ENCODE measurements at regions not wholly inside any gene's neighbourhood (a gene's known extent, or its start where the extent isn't known, plus 50 kb on each side); places are given as distances from the start of the nearest gene placed in this dataset.

GRCh38 chr10:43982250-43982649, 333.6 kb upstream of the ZNF32 start:
- Histone ChIP-seq H3K27me3 (ENCODE audit: insufficient read depth, low read length) (no peaks in the 10 kb centered on the region), H3K4me3 (ENCODE audit: low read depth, low read length) (no peak overlapping the region), H3K36me3 (ENCODE audit: insufficient read depth, low read length) (no peaks in the 10 kb centered on the region), H2AFZ (ENCODE audit: low read length, unreplicated experiment) (no peak overlapping the region), H3K4me1 (ENCODE audit: control insufficient read depth, insufficient read depth, low read length, unreplicated experiment) (peaks cover 8% of the 10 kb centered on the region), H3K27ac (ENCODE audit: low read depth, low read length) (no peak overlapping the region), H3K79me2 (ENCODE audit: control insufficient read depth, insufficient read depth, low read length, unreplicated experiment) (no peaks in the 10 kb centered on the region)

DNA sequence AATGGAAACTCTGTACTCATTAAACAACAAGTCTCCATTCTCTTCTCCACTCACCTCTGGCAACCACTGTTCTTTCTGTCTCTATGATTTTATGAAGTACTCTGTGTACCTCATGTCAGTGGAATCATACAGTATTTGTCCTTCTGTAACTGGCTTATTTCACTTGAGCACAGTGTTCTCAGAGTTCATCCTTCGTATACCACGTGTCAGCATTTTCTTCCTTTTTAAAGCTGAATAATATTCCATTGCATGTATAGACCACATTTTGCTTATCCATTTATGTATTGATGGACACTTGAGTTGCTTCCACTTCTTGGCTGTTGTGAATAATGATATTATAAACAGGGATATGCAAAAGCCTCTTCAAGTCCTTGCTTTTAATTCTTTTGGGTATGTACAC, 333.0 kb upstream of the ZNF32 start:
- Histone ChIP-seq H3K27me3 (ENCODE audit: insufficient read depth, low read length) (no peaks in the 10 kb centered on the region), H2AFZ (ENCODE audit: low read length, unreplicated experiment) (no peak overlapping the region), H3K79me2 (ENCODE audit: control insufficient read depth, insufficient read depth, low read length, unreplicated experiment) (no peaks in the 10 kb centered on the region), H3K27ac (ENCODE audit: low read depth, low read length) (peak overlapping the region; percentile 6; the same call in 1 of the 2 replicates), H3K4me3 (ENCODE audit: low read depth, low read length) (no peak overlapping the region), H3K36me3 (ENCODE audit: insufficient read depth, low read length) (no peaks in the 10 kb centered on the region), H3K4me1 (ENCODE audit: control insufficient read depth, insufficient read depth, low read length, unreplicated experiment) (peaks cover 8% of the 10 kb centered on the region)

- peak overlapping the region; percentile 6; the same call in 1 of the 2 replicates for H3K27ac ChIP-seq (ENCODE audit: low read depth, low read length)
- H3K27me3 ChIP-seq (ENCODE audit: insufficient read depth, low read length) = no peaks in the 10 kb centered on the region
- H3K36me3 ChIP-seq (ENCODE audit: insufficient read depth, low read length) = no peaks in the 10 kb centered on the region
- peaks cover 8% of the 10 kb centered on the region for H3K4me1 ChIP-seq (ENCODE audit: control insufficient read depth, insufficient read depth, low read length, unreplicated experiment)
- H3K79me2 ChIP-seq (ENCODE audit: control insufficient read depth, insufficient read depth, low read length, unreplicated experiment) = no peaks in the 10 kb centered on the region
- no peak overlapping the region for H2AFZ ChIP-seq (ENCODE audit: low read length, unreplicated experiment)
- no peak overlapping the region for H3K4me3 ChIP-seq (ENCODE audit: low read depth, low read length)
These were observed 332.6 kb upstream of the ZNF32 start for GRCh38 chr10:43981232-43981631.

GRCh38 chr10:43980715-43981114, 332.0 kb upstream of the ZNF32 start:
- Histone ChIP-seq H2AFZ (ENCODE audit: low read length, unreplicated experiment) (no peak overlapping the region), H3K4me1 (ENCODE audit: control insufficient read depth, insufficient read depth, low read length, unreplicated experiment) (peaks cover 8% of the 10 kb centered on the region), H3K36me3 (ENCODE audit: insufficient read depth, low read length) (no peaks in the 10 kb centered on the region), H3K4me3 (ENCODE audit: low read depth, low read length) (no peak overlapping the region), H3K79me2 (ENCODE audit: control insufficient read depth, insufficient read depth, low read length, unreplicated experiment) (no peaks in the 10 kb centered on the region), H3K27me3 (ENCODE audit: insufficient read depth, low read length) (no peaks in the 10 kb centered on the region), H3K27ac (ENCODE audit: low read depth, low read length) (no peak overlapping the region)

GRCh38 chr10:43980313-43980712, 331.6 kb upstream of the ZNF32 start:
- Histone ChIP-seq H2AFZ (ENCODE audit: low read length, unreplicated experiment) (no peak overlapping the region), H3K36me3 (ENCODE audit: insufficient read depth, low read length) (no peaks in the 10 kb centered on the region), H3K4me1 (ENCODE audit: control insufficient read depth, insufficient read depth, low read length, unreplicated experiment) (peaks cover 8% of the 10 kb centered on the region), H3K4me3 (ENCODE audit: low read depth, low read length) (no peak overlapping the region), H3K79me2 (ENCODE audit: control insufficient read depth, insufficient read depth, low read length, unreplicated experiment) (no peaks in the 10 kb centered on the region), H3K27me3 (ENCODE audit: insufficient read depth, low read length) (no peaks in the 10 kb centered on the region), H3K27ac (ENCODE audit: low read depth, low read length) (no peak overlapping the region)

- H3K27me3 ChIP-seq (ENCODE audit: insufficient read depth, low read length) = no peaks in the 10 kb centered on the region
- H2AFZ ChIP-seq (ENCODE audit: low read length, unreplicated experiment) = no peak overlapping the region
- H3K4me3 ChIP-seq (ENCODE audit: low read depth, low read length) = no peak overlapping the region
- H3K4me1 ChIP-seq (ENCODE audit: control insufficient read depth, insufficient read depth, low read length, unreplicated experiment) = peaks cover 8% of the 10 kb centered on the region
- H3K79me2 ChIP-seq (ENCODE audit: control insufficient read depth, insufficient read depth, low read length, unreplicated experiment) = no peaks in the 10 kb centered on the region
- no peak overlapping the region for H3K27ac ChIP-seq (ENCODE audit: low read depth, low read length)
- H3K36me3 ChIP-seq (ENCODE audit: insufficient read depth, low read length) = no peaks in the 10 kb centered on the region
These were observed 330.9 kb upstream of the ZNF32 start for GRCh38 chr10:43979551-43979950.

DNA sequence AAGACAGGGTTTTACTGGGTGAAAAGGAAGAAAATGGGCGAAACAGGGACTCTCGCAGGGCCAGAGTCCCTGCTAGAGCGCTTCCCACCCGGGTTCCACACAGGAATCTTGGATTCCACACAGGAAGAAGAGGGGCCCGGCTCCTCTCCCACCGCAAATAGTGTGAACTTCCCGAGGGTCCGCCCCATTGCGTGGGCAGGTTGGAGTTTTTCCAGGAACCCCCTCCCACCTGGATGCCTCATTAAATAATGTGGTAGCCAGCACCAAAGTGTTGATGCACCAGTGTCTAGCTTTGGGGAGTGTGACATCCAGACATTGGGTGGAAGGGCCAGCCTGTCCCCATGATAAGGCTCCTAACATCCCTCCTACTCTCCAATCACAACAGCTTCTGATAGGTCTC, 330.3 kb upstream of the ZNF32 start:
- Histone ChIP-seq H3K4me3 (ENCODE audit: low read depth, low read length) (no peak overlapping the region), H3K36me3 (ENCODE audit: insufficient read depth, low read length) (no peaks in the 10 kb centered on the region), H3K27ac (ENCODE audit: low read depth, low read length) (no peak overlapping the region), H2AFZ (ENCODE audit: low read length, unreplicated experiment) (no peak overlapping the region), H3K4me1 (ENCODE audit: control insufficient read depth, insufficient read depth, low read length, unreplicated experiment) (peaks cover 8% of the 10 kb centered on the region), H3K27me3 (ENCODE audit: insufficient read depth, low read length) (no peaks in the 10 kb centered on the region), H3K79me2 (ENCODE audit: control insufficient read depth, insufficient read depth, low read length, unreplicated experiment) (no peaks in the 10 kb centered on the region)

- no peak overlapping the region for H3K27ac ChIP-seq (ENCODE audit: low read depth, low read length)
- H3K4me1 ChIP-seq (ENCODE audit: control insufficient read depth, insufficient read depth, low read length, unreplicated experiment) = peaks cover 8% of the 10 kb centered on the region
- H3K27me3 ChIP-seq (ENCODE audit: insufficient read depth, low read length) = no peaks in the 10 kb centered on the region
- H3K36me3 ChIP-seq (ENCODE audit: insufficient read depth, low read length) = no peaks in the 10 kb centered on the region
- no peak overlapping the region for H3K4me3 ChIP-seq (ENCODE audit: low read depth, low read length)
- no peak overlapping the region for H2AFZ ChIP-seq (ENCODE audit: low read length, unreplicated experiment)
- no peaks in the 10 kb centered on the region for H3K79me2 ChIP-seq (ENCODE audit: control insufficient read depth, insufficient read depth, low read length, unreplicated experiment)
These were observed 329.4 kb upstream of the ZNF32 start for GRCh38 chr10:43978091-43978490.

DNA sequence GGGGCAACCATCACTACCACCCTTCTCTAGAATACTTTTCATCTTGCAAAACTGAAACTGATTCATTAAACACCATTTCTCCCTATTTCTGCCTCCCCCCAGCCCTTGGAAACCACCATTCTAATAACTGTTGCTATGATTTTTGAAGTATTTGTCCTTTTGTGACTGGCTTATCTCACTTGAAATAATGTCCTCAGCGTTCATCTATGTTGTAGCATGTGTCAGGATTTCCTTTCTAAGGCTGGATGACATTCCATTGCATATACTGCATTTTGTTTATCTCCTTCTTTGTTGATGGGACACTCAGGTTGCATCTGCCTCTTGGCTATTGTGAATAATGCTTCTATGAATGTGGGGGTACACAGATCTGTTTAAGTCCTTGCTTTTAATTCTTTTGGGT, 327.6 kb upstream of the ZNF32 start:
- Histone ChIP-seq H3K4me3 (ENCODE audit: low read depth, low read length) (no peak overlapping the region), H3K27me3 (ENCODE audit: insufficient read depth, low read length) (no peaks in the 10 kb centered on the region), H2AFZ (ENCODE audit: low read length, unreplicated experiment) (no peak overlapping the region)

GRCh38 chr10:43973801-43974200, 325.1 kb upstream of the ZNF32 start:
- no peak overlapping the region for H3K27ac ChIP-seq (ENCODE audit: low read depth, low read length)
- H3K4me3 ChIP-seq (ENCODE audit: low read depth, low read length) = no peak overlapping the region
- H2AFZ ChIP-seq (ENCODE audit: low read length, unreplicated experiment) = no peak overlapping the region
- H3K36me3 ChIP-seq (ENCODE audit: insufficient read depth, low read length) = no peaks in the 10 kb centered on the region
- H3K79me2 ChIP-seq (ENCODE audit: control insufficient read depth, insufficient read depth, low read length, unreplicated experiment) = no peaks in the 10 kb centered on the region
- no peaks in the 10 kb centered on the region for H3K4me1 ChIP-seq (ENCODE audit: control insufficient read depth, insufficient read depth, low read length, unreplicated experiment)
- no peaks in the 10 kb centered on the region for H3K27me3 ChIP-seq (ENCODE audit: insufficient read depth, low read length)

More for the DNA sequence above, 327.6 kb upstream of the ZNF32 start:
- H3K4me1 ChIP-seq (ENCODE audit: control insufficient read depth, insufficient read depth, low read length, unreplicated experiment) = peaks cover 5% of the 10 kb centered on the region
- no peak overlapping the region for H3K27ac ChIP-seq (ENCODE audit: low read depth, low read length)
- H3K79me2 ChIP-seq (ENCODE audit: control insufficient read depth, insufficient read depth, low read length, unreplicated experiment) = no peaks in the 10 kb centered on the region
- no peaks in the 10 kb centered on the region for H3K36me3 ChIP-seq (ENCODE audit: insufficient read depth, low read length)

DNA sequence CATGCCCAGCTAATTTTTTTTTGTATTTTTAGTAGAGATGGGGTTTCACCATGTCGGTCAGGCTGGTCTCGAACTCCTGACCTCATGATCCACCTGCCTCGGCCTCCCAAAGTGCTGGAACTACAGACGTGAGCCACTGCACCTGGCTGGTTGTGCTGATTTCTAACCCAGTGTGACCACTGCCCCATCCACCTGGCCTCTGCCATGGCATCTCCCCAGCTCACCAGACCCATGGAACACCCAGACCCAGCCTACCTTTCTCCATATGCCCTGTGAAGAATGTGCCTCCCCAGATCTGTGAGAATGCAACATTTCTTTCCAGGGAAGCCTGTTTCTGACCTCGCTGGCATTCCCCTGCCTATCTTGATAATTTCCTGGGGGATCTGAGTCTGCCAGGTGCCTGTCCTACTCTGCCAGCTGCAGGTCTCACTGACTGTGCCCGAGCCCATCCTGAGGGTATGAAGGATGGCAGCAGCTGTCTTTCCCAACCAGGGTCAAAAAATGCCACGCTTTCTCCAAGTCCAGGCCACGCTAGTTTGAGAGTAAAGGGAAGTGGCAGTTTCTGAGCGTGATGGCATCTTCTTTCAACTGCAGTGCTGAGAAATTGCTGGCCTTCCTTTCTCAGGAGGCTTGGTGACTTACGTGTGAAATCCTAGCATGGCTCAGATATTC, 324.4 kb upstream of the ZNF32 start:
- no peak overlapping the region for H2AFZ ChIP-seq (ENCODE audit: low read length, unreplicated experiment)
- H3K36me3 ChIP-seq (ENCODE audit: insufficient read depth, low read length) = no peaks in the 10 kb centered on the region
- no peaks in the 10 kb centered on the region for H3K4me1 ChIP-seq (ENCODE audit: control insufficient read depth, insufficient read depth, low read length, unreplicated experiment)
- no peak overlapping the region for H3K27ac ChIP-seq (ENCODE audit: low read depth, low read length)
- no peaks in the 10 kb centered on the region for H3K27me3 ChIP-seq (ENCODE audit: insufficient read depth, low read length)
- H3K4me3 ChIP-seq (ENCODE audit: low read depth, low read length) = no peak overlapping the region
- H3K79me2 ChIP-seq (ENCODE audit: control insufficient read depth, insufficient read depth, low read length, unreplicated experiment) = no peaks in the 10 kb centered on the region

Data from ACC112 (cell line).